Urinary bladder (tissue), 3 donors: ENCODE measurements at regions not wholly inside any gene's neighbourhood (a gene's known extent, or its start where the extent isn't known, plus 50 kb on each side); places are given as distances from the start of the nearest gene placed in this dataset.
"Not testable (repeated sequence)": the region's sequence is repeated elsewhere in the genome, so short reads cannot be mapped to it uniquely, and the experiment has no call there.

Experiments
- DNase-seq: peaks from one replicate; pipeline ENCODE4 v3.0.0-alpha.2; 2015; ENCODE audit errors: extremely low spot score
- H3K27ac ChIP-seq: one replicate; pipeline ENCODE4 v1.5.1; 2013; ENCODE audit warnings: low read depth, mild to moderate bottlenecking, moderate library complexity
- H3K36me3 ChIP-seq: one replicate; pipeline ENCODE4 v1.6.1; 2013; ENCODE audit warnings: mild to moderate bottlenecking, moderate library complexity; ENCODE audit not compliant: insufficient read depth
- H3K4me1 ChIP-seq: one replicate; pipeline ENCODE4 v1.6.1; 2013; ENCODE audit warnings: mild to moderate bottlenecking, moderate library complexity; ENCODE audit not compliant: insufficient read depth
- H3K4me3 ChIP-seq: one replicate; pipeline ENCODE4 v1.5.1; 2013; ENCODE audit warnings: low read depth, low read length
- WGBS: extraction: QIAGEN DNeasy Blood & Tissue Kit; methylation state at CpG from one replicate; pipeline ENCODE4 v1.1.7; 2013; 5-methylcytosine and 5-hydroxymethylcytosine counted together
- donor health status: healthy with polysubstance abuse.
- donor health status: healthy.

DNA sequence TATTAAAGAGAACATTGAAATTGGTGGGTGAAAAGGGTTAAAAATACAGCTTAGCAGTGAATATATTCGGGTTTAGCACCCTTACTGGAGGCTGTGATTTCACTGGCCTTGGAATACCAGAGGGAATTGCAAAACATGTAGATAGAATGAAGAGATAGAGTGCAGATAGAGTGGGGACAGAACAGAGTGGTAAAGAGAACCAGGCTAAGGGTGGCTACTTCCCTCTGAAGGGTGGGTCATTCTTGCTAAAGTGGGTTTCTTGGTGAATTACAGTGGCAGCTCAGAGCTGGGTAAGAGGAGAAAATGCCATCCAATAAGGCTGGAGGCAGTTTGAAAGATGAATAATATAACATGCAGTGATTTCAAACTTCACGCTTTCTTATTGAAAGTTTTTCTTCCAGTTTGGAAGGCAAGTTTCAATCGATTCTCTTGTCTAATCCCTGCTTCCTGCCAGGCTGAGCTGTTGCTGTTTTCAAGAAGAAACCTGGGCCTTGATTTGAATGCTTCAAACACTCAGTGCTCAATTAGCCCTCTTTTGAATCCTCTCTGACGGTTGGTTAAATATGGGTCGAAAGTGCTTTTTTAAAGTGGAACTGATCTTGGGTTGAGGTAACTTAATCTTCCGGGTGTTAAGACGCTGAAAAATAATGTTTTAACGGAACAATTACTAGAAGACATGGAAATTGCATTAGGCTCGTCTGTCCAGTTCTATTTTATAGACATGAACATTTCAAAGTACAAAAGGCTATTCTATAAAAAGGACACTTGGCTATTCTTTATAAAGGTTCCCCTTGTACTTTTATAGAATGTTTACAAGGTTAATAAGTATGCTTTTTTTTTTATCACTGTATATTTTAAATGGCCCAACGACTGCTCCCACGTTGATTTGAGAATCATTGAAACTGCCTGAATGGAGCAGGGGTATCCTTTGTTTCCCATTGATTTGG lies 203.3 kb downstream of the BCAS1 start:
- WGBS, result 26% methylated on average over 11 of the region's 11 CpGs
- H3K36me3 ChIP-seq, result no peaks in the 10 kb centered on the region
- no peak for DNase-seq
- peak overlapping the region; percentile 83 for H3K27ac ChIP-seq
- no peaks in the 10 kb centered on the region for H3K4me1 ChIP-seq
- H3K4me3 ChIP-seq, result no peak overlapping the region

DNA sequence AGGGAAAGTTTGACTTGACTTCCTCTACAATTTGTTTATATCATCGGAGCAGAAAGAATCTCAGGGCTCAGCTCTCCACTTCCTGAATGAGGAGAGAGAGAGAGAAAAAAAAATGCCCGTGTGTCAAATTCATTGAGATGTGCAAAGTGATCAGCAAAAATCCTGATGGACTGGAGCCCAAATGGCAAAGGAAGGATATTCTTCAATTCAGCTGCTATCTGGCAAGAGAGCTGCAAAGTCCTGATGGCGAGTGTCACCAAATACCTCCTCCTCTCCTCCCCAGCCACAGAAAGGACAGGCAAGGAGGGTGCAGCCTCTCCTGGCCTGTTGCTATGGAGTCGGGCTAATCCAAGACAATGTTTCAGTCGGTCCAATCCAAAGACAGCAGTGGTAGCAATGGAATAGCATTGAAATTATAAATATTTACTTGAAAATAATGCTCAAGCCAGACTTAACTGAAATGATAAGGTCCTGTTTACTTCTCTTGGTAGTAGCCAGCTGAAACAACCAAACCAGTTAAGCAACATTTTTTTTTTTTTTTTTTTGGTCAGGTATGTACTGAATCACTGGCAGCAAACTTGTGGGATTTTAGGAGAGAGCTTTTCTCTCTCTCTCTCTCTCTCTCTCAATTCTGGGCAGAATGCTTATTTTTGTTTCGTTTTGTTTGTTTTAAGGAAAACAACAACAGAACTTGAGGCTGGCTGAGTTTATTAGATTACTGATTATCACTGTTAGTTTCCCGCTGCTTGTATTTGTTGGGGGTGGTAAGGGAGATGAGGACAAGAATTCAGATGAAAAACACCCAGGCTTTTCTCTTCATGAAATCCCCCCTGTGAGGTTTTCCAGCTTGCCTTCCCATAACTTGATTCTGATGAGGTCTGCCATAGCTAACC lies 204.2 kb downstream of the BCAS1 start:
- Histone ChIP-seq H3K4me1 (no peaks in the 10 kb centered on the region), H3K27ac (peak overlapping the region; percentile 83), H3K4me3 (no peak overlapping the region), H3K36me3 (no peaks in the 10 kb centered on the region)
- no peak for DNase-seq
- WGBS, result 9% methylated on average over 7 of the region's 7 CpGs

DNA sequence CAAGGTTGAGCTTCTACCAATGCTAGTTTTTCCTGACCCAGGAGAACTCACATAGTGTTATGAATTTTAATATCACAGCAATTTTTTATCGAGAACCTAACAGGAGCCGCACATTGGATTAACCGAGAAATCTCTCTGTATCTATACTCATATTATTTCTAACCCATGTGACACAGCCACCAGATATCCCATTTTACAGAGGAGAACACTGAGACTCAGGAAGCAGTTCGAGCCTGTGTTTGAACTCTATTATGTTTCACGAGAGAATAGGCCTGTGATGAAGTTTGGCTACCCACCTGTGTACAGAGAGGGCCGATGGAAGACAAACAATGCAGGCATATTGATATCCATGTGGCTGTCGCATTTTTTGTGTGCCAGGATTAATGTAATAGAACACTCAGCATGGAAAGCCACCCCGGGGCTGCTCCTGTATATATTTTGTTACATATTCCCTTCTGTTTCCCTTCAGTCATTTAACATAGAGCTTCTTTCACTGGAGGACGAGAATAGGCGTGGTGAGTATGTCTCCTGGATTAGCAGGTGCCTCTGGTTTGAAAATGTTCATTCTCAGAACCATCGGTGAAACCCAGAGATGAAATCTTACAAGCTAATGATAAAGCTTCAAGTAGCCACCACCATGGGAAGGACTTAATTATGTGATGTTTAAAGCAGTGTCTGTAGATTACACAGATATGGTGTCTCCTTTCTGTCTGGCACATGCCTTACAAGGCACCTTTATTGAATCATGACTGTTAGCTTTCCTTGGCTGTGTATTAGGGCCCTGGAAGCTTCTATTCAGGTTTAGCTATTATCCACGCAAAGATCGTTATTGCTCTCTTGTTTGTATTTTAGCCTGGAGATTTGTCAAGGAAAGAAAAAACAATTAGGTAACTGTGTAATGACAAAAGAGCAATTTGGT lies 205.4 kb downstream of the BCAS1 start:
- DNase-seq, H3K4me1 ChIP-seq, H3K4me3 ChIP-seq, H3K36me3 ChIP-seq: not testable (repeated sequence)
- 54% methylated on average over 13 of the region's 13 CpGs for WGBS
- H3K27ac ChIP-seq, result peak overlapping the region; percentile 50

DNA sequence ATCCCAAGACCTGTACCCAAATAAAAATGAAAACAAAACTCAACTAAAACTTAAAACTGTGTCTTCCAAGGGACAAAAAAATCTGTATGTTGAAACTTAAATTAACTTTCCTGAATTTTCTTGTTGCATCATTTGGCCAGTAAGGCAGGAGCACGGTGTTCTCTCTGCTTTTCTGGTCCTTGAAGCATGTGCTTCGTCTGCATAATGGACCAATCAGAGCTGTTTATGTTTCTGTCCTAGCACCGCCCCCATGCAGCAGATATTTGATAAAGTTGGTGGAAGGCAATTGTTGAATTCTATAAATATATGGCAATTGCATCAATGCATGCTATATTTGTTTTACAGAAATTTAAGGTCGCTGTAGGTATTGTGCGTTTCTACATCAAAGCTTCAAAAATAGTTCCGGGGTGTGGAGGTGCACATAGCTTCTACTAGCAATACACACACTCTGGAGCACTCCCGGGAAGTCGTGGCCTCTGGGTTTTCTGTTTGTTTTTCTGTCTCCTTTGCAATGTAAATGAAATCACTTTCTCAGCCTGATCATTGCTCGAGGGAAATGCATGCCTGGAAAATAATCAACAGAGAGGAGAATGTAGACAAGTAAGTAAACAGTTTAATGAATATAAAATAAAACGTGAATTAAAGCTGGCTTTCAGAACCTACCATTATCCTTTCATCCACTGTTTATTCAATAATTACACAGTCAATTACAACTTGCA lies 206.3 kb downstream of the BCAS1 start:
- H3K27ac ChIP-seq, H3K4me1 ChIP-seq, H3K36me3 ChIP-seq, H3K4me3 ChIP-seq, DNase-seq: not testable (repeated sequence)
- WGBS, result 33% methylated on average over 10 of the region's 10 CpGs

DNA sequence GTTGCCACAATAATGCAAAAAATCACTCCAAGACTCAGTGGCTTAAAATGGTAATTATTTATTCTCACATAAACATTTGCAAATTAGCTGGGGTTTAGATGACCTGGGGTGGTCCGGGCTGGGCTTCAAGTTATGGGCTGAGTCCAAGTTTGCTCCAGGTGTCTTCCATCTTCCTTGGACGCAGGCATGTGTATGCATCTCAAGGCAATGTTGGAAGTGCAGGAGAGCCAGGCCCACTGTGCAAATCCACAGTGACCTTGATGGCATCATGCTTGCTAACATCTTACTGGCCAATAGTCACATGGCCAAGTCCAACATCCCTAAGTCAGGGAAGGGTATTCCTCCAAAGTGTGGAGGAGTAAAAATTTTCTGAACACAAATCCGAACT lies 206.9 kb downstream of the BCAS1 start:
- not testable (repeated sequence) for DNase-seq, H3K36me3 ChIP-seq, H3K4me3 ChIP-seq, H3K27ac ChIP-seq, H3K4me1 ChIP-seq
- 46% methylated on average over 3 of the region's 3 CpGs for WGBS

DNA sequence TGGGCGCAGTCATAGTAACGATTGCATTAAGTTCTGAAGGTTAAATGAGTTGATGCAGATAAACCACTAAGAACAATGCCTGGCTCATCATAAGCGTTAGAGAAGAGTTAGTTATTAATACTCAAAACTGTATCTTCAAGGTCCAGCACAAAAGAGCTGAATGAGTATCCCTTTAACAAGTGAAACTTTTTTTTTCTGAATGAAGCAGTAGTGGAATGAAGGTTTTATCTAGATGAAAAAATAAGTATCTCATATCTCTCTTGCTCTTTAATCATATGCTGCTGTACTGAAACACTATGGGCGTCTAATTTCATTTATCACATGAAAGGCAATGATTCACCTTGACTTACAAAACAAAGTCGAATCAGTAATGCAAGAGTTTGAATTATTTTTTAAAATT lies 207.4 kb downstream of the BCAS1 start:
- H3K4me1 ChIP-seq, H3K36me3 ChIP-seq, H3K27ac ChIP-seq, DNase-seq, H3K4me3 ChIP-seq: not testable (repeated sequence)
- 66% methylated on average over 5 of the region's 5 CpGs for WGBS

DNA sequence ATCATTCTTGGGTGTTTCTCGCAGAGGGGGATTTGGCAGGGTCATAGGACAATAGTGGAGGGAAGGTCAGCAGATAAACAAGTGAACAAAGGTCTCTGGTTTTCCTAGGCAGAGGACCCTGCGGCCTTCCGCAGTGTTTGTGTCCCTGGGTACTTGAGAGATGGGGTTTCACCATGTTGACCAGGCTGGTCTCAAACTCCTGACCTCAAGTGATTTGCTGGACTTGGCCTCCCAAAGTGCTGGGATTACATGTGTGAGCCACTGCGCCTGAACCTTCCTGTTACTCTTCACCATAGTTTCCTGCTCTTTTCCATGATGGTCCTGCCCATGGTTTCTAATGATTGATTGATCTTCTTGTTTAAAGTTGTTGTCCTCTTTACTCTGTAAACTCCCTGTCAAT lies 207.9 kb downstream of the BCAS1 start:
- H3K4me3 ChIP-seq, H3K36me3 ChIP-seq, DNase-seq, H3K27ac ChIP-seq, H3K4me1 ChIP-seq: not testable (repeated sequence)
- 100% methylated on average over 4 of the region's 4 CpGs for WGBS

DNA sequence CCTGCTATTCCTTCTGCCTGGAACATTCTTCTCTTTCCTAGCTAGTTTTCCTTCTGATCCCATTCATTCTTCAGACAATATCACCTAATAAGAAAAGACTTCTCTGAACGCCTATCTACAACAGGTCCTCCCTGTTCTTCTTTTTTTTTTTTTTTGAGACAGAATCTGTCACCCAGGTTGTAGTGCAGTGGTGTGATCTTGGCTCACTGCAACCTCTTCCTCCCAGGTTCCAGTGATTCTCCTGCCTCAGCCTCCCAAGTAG lies 208.3 kb downstream of the BCAS1 start:
- H3K4me3 ChIP-seq, H3K36me3 ChIP-seq, H3K4me1 ChIP-seq, H3K27ac ChIP-seq, DNase-seq: not testable (repeated sequence)
- 94% methylated on average over 1 of the region's 1 CpG for WGBS

DNA sequence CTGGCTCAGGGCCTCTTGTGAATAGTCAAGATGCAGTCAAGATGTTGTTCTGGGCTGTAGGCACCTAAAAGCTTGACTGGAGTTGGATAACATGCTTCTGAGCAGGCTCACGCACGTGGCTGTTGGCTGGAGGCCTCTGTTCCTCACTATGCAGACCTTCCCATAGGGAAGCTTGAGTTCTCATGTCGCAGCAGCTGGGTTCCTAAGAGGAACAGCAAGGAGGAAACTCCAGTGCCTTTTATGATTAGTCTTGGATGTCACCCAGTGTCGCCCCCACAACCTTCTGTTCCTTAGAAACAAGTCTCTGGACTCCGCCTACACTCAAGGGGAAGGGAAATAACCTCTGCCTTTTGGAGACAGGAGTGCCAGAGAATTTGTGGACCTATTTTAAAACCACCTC lies 210.7 kb downstream of the BCAS1 start:
- 58% methylated on average over 5 of the region's 5 CpGs for WGBS
- Histone ChIP-seq H3K4me3 (no peak overlapping the region), H3K4me1 (no peaks in the 10 kb centered on the region), H3K36me3 (no peaks in the 10 kb centered on the region), H3K27ac (no peak overlapping the region)
- no peak for DNase-seq

DNA sequence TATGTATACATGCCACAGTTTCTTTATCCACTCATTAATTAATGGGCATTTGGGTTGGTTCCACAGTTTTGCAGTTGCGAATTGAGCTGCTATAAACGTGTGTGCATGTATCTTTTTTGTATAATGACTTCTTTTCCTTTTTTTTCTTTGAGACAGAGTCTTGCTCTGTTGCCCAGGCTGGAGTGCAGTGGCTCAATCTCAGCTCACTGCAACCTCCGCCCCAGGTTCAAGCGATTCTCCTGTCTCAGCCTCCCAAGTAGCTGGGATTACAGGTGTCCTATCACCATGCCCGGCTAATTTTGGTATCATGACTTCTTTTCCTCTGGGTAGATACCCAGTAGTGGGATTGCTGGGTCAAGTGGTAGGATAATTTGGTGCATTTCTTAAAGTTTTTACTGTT lies 211.4 kb downstream of the BCAS1 start:
- not testable (repeated sequence) for H3K4me3 ChIP-seq, H3K36me3 ChIP-seq, H3K4me1 ChIP-seq, H3K27ac ChIP-seq, DNase-seq
- WGBS, result 95% methylated on average over 5 of the region's 5 CpGs

DNA sequence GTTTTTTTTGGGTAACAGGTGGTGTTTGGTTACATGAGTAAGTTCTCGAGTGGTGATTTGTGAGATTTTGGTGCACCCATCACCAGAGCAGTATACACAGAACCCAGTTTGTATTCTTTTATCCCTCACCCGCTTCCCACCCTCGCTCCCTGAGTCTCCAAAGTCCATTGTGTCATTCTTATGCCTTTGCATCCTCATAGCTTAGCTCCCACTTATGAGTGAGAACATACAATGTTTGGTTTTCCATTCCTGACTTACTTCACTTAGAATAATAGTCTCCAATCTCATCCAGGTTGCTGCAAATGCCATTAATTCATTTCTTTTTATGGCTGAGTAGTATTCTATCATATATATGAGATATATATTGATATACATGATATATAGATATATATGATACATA lies 211.9 kb downstream of the BCAS1 start:
- 95% methylated on average over 3 of the region's 3 CpGs for WGBS
- not testable (repeated sequence) for H3K4me3 ChIP-seq, DNase-seq

DNA sequence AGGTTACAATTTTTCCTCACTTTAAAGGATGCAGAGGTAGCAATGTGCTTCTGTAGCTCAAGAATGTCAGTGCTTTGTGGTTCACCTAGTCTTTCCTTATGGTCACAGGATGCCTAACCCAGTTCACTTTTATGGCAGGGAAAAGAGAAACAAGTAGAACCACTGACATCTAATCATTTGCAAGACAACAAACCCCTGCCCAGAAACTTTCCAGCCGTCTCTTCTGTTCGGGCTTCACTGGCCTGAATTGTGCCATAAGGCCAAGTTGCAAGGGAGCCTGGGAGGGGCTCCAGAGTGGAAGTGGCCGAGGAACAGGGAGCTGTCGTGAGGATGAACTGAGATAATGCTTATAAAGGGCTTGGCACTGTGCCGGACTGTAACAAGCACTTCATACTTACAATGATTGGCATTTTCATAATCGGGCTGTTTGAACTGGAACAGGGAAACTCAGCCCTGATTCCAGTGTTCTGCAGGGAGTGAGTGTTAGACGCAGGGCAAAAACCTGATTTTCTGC lies 212.6 kb downstream of the BCAS1 start:
- Histone ChIP-seq H3K36me3 (no peaks in the 10 kb centered on the region), H3K4me3 (no peak overlapping the region), H3K27ac (peak overlapping the region; percentile 64), H3K4me1 (no peaks in the 10 kb centered on the region)
- WGBS, result 28% methylated on average over 7 of the region's 7 CpGs
- DNase-seq, result no peak

More for the DNA sequence above, 211.9 kb downstream of the BCAS1 start:
- not testable (repeated sequence) for H3K27ac ChIP-seq, H3K36me3 ChIP-seq, H3K4me1 ChIP-seq
